CD4-positive, alpha-beta T cell (primary cell): ENCODE measurements at regions not wholly inside any gene's neighbourhood (a gene's known extent, or its start where the extent isn't known, plus 50 kb on each side); places are given as distances from the start of the nearest gene placed in this dataset.

ENCODE experiments used
- ATAC-seq: fragments of 200-7000 bp; cut with Tn5 transposase; one replicate; pipeline ENCODE4 v1.10.0; 2022; ENCODE audit warnings: mild to moderate bottlenecking; ENCODE audit not compliant: poor library complexity
- CTCF ChIA-PET: fragments of 350-600 bp; sonication (Branson Sonifier 250); formaldehyde crosslinking; loops from one replicate; lab custom pipeline; 2021; ENCODE audit warnings: antibody characterized with exemption, inconsistent platforms; lab: Charles Lee
- POLR2A ChIA-PET: fragments of 350-600 bp; sonication (Branson Sonifier 250); formaldehyde crosslinking; loops from one replicate; lab custom pipeline; 2021; ENCODE audit warnings: antibody characterized with exemption, inconsistent platforms; lab: Charles Lee
- DNase-seq, 14 experiments: peaks; one replicate each; pipeline ENCODE4 v3.0.0-alpha.2; 2013 to 2020; ENCODE audit warnings: mixed read lengths in 2 of 14
- H3K27ac ChIP-seq, 2 donors: one replicate each; pipeline versions ENCODE4 v1.5.1 to v1.7.0; 2013; ENCODE audit warnings: low read length in 2 of 2, low read depth in 1 of 2, mild to moderate bottlenecking in 1 of 2
- H3K27me3 ChIP-seq, 2 experiments: 1 replicate in 1 of 2; 2 replicates in 1 of 2; pipeline versions ENCODE4 v1.6.1 to v1.7.0; 2013; ENCODE audit warnings: low read length in 2 of 2, control low read depth in 1 of 2, mild to moderate bottlenecking in 1 of 2, moderate library complexity in 1 of 2; ENCODE audit not compliant: insufficient read depth in 2 of 2, control insufficient read depth in 1 of 2
- H3K36me3 ChIP-seq: one replicate; pipeline ENCODE4 v1.6.1; 2013; ENCODE audit warnings: low read length, control low read depth; ENCODE audit not compliant: insufficient read depth
- H3K4me1 ChIP-seq: one replicate; pipeline ENCODE4 v1.6.1; 2013; ENCODE audit warnings: low read length, control low read depth; ENCODE audit not compliant: insufficient read depth
- H3K4me3 ChIP-seq: one replicate; pipeline ENCODE4 v1.5.1; 2013; ENCODE audit warnings: mild to moderate bottlenecking, low read length, moderate library complexity
- H3K9me3 ChIP-seq, 2 experiments: 1 replicate in 1 of 2; 2 replicates in 1 of 2; pipeline versions ENCODE4 v1.6.1 to v1.7.0; 2013; ENCODE audit warnings: low read length in 2 of 2, mild to moderate bottlenecking in 2 of 2, control low read depth in 1 of 2, moderate library complexity in 1 of 2; ENCODE audit not compliant: control insufficient read depth in 1 of 2, insufficient read depth in 1 of 2
- H3K27ac Mint-ChIP-seq: one replicate; pipeline ENCODE4 v1.8.0; 2020; ENCODE audit warnings: mixed read lengths
- H3K27me3 Mint-ChIP-seq: one replicate; pipeline ENCODE4 v1.8.0; 2021; ENCODE audit warnings: mixed read lengths
- H3K36me3 Mint-ChIP-seq: one replicate; pipeline ENCODE4 v1.8.0; 2021; ENCODE audit warnings: low read depth, mixed read lengths
- H3K4me1 Mint-ChIP-seq: one replicate; pipeline ENCODE4 v1.8.0; 2021; ENCODE audit warnings: low read depth, mixed read lengths
- H3K4me3 Mint-ChIP-seq: one replicate; pipeline ENCODE4 v1.8.0; 2020; ENCODE audit warnings: mild to moderate bottlenecking, mixed read lengths
- H3K9me3 Mint-ChIP-seq: one replicate; pipeline ENCODE4 v1.8.0; 2020; ENCODE audit warnings: mixed read lengths
- intact Hi-C, 2 experiments: fragments of 100-400 bp; cut with DNase I in 1 of 2; cut with micrococcal nuclease in 1 of 2; formaldehyde crosslinking; loops; one replicate each; pipeline versions ENCODE4 v1.15.1 to v1.9.0; 2023 to 2025; cut with DNase I, micrococcal nuclease
- TF ChIP-seq, protein P1 (sequence below): fragments of 200-600 bp; IDR thresholded peaks from one replicate; pipeline ENCODE4 v1.8.0; 2022; ENCODE audit warnings: antibody characterized with exemption, mild to moderate bottlenecking

GRCh38 chr5:61651195-61651594 lies 319.1 kb downstream of the ZSWIM6 start:
- CTCF ChIA-PET, result interaction anchor here (1.3 kb wide), 1 partner anchor 8 kb away, joined by 3 read pairs; no protein-coding TSS in a partner anchor

GRCh38 chr5:61652916-61653315 lies 320.9 kb downstream of the ZSWIM6 start:
- H3K4me1 ChIP-seq, result no peaks in the 10 kb centered on the region
- ChIA-PET CTCF (no interaction called here), POLR2A (no interaction called here)
- no peaks in the 10 kb centered on the region for H3K9me3 Mint-ChIP-seq
- no peaks in the 10 kb centered on the region for H3K9me3 ChIP-seq
- H3K36me3 ChIP-seq, result no peaks in the 10 kb centered on the region
- no peak overlapping the region for H3K4me3 Mint-ChIP-seq
- ATAC-seq, result no peak
- H3K4me3 ChIP-seq, result no peak overlapping the region
- H3K27me3 Mint-ChIP-seq, result peaks cover 26% of the 10 kb centered on the region
- H3K27ac ChIP-seq, result no peak overlapping the region
- no peaks in the 10 kb centered on the region for H3K36me3 Mint-ChIP-seq
- no peak for DNase-seq
- TF ChIP-seq, protein P1, sequence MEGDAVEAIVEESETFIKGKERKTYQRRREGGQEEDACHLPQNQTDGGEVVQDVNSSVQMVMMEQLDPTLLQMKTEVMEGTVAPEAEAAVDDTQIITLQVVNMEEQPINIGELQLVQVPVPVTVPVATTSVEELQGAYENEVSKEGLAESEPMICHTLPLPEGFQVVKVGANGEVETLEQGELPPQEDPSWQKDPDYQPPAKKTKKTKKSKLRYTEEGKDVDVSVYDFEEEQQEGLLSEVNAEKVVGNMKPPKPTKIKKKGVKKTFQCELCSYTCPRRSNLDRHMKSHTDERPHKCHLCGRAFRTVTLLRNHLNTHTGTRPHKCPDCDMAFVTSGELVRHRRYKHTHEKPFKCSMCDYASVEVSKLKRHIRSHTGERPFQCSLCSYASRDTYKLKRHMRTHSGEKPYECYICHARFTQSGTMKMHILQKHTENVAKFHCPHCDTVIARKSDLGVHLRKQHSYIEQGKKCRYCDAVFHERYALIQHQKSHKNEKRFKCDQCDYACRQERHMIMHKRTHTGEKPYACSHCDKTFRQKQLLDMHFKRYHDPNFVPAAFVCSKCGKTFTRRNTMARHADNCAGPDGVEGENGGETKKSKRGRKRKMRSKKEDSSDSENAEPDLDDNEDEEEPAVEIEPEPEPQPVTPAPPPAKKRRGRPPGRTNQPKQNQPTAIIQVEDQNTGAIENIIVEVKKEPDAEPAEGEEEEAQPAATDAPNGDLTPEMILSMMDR, result no peak
- H3K4me1 Mint-ChIP-seq, result no peaks in the 10 kb centered on the region
- H3K27ac Mint-ChIP-seq, result no peak overlapping the region
- no peaks in the 10 kb centered on the region for H3K27me3 ChIP-seq
- intact Hi-C loops, result loop anchor here in 1 of 2 experiments (10.0 kb wide), 1 partner anchor 318 kb away; the partner anchor contains the start of gene ZSWIM6

More at GRCh38 chr5:61651195-61651594, 319.1 kb downstream of the ZSWIM6 start:
- DNase-seq, result no peak
- no peak overlapping the region for H3K4me3 Mint-ChIP-seq
- intact Hi-C loops, result loop anchor here in 1 of 2 experiments (10.0 kb wide), 1 partner anchor 316 kb away; the partner anchor contains the start of gene ZSWIM6
- no peak overlapping the region for H3K27ac ChIP-seq
- TF ChIP-seq, protein P1, result no peak
- no peaks in the 10 kb centered on the region for H3K9me3 Mint-ChIP-seq
- H3K36me3 ChIP-seq, result no peaks in the 10 kb centered on the region
- peaks cover 24% of the 10 kb centered on the region for H3K27me3 Mint-ChIP-seq
- ATAC-seq, result no peak
- H3K36me3 Mint-ChIP-seq, result no peaks in the 10 kb centered on the region
- H3K27me3 ChIP-seq, result peaks cover 0 to 3% of the 10 kb centered on the region in 2 experiments
- no peaks in the 10 kb centered on the region for H3K9me3 ChIP-seq
- no peaks in the 10 kb centered on the region for H3K4me1 Mint-ChIP-seq
- H3K4me1 ChIP-seq, result no peaks in the 10 kb centered on the region
- no peak overlapping the region for H3K27ac Mint-ChIP-seq
- POLR2A ChIA-PET, result no interaction called here
- H3K4me3 ChIP-seq, result no peak overlapping the region

DNA sequence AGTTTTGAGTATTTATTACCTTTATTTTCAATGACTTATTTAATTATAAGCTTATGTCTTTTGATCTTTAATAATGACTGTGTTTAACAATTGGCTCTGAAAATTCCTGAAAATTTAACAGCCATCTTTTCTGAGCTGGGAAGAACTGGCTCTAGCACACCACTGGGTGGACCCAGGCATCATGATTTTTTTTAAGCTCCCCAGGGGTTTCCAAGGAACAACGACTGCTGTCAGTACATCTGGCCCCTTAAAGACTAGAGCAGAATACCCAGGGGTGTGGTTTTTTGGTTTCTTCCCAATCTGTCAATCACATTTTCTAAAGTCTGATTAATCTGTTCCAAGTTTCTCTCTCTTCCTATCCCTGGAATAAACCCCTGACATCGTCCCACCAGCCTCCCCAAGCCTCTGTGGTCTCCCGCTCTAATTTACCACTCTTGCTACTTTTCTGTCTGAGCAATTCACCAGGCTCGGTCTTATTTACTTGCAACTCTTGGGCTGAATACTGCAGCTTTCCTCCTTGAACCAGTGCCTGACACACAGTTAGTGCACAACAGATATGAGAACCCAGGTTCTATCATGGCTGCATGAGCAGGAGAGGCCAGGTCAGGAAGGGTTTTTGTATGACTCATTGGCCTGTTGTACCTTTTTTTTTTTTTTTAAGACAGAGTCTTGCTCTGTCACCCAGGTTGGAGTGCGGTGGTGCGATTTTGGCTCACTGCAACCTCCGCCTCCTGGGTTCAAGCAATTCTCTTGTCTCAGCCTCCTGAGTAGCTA lies 321.9 kb downstream of the ZSWIM6 start:
- Histone ChIP-seq H3K36me3 (no peaks in the 10 kb centered on the region), H3K27me3 (no peaks in the 10 kb centered on the region), H3K9me3 (no peaks in the 10 kb centered on the region), H3K4me3 (no peak overlapping the region), H3K27ac (no peak overlapping the region), H3K4me1 (no peaks in the 10 kb centered on the region)
- no peak overlapping the region for H3K27ac Mint-ChIP-seq
- peaks cover 26% of the 10 kb centered on the region for H3K27me3 Mint-ChIP-seq
- H3K4me3 Mint-ChIP-seq, result no peak overlapping the region
- H3K9me3 Mint-ChIP-seq, result no peaks in the 10 kb centered on the region
- H3K4me1 Mint-ChIP-seq, result no peaks in the 10 kb centered on the region
- ChIA-PET POLR2A (no interaction called here), CTCF (no interaction called here)
- intact Hi-C loops, result loop anchor here in 1 of 2 experiments (10.0 kb wide), 1 partner anchor 319 kb away; the partner anchor contains the start of gene ZSWIM6
- H3K36me3 Mint-ChIP-seq, result no peaks in the 10 kb centered on the region
- no peak for DNase-seq
- no peak for ATAC-seq
- TF ChIP-seq, protein P1, result no peak
